Lung (tissue), 11 donors: ENCODE measurements at regions not wholly inside any gene's neighbourhood (a gene's known extent, or its start where the extent isn't known, plus 50 kb on each side); places are given as distances from the start of the nearest gene placed in this dataset.

Experiments
- ATAC-seq: fragments of 200-7000 bp; cut with Tn5 transposase; one replicate; pipeline ENCODE4 v1.9.1; 2020; ENCODE audit warnings: moderate number of reproducible peaks; ENCODE audit not compliant: insufficient read depth, low FRiP score
- DNase-seq, 3 donors: peaks; one replicate each; pipeline ENCODE4 v3.0.0-alpha.2; 2013 to 2017
- H3K27ac ChIP-seq, 2 donors: one replicate each; pipeline ENCODE4 v1.5.1; 2013; ENCODE audit warnings: mild to moderate bottlenecking in 2 of 2, moderate library complexity in 2 of 2, control low read depth in 1 of 2, inconsistent platforms in 1 of 2, low read depth in 1 of 2, low read length in 1 of 2
- H3K27me3 ChIP-seq, 3 donors: one replicate each; pipeline ENCODE4 v1.5.1; 2013; ENCODE audit warnings: low read length in 2 of 3; ENCODE audit not compliant: control insufficient read depth in 3 of 3, insufficient read depth in 3 of 3
- H3K36me3 ChIP-seq, 4 donors: one replicate each; pipeline ENCODE4 v1.5.1; 2013; ENCODE audit warnings: low read length in 4 of 4, mild to moderate bottlenecking in 1 of 4, moderate library complexity in 1 of 4; ENCODE audit not compliant: control insufficient read depth in 4 of 4, insufficient read depth in 4 of 4
- H3K4me1 ChIP-seq, 5 donors: one replicate each; pipeline ENCODE4 v1.5.1; 2013; ENCODE audit warnings: low read length in 5 of 5, mild to moderate bottlenecking in 2 of 5, moderate library complexity in 1 of 5; ENCODE audit not compliant: control insufficient read depth in 5 of 5, insufficient read depth in 5 of 5
- H3K4me3 ChIP-seq: one replicate; pipeline ENCODE4 v1.5.1; 2013; ENCODE audit warnings: mild to moderate bottlenecking, control low read depth, moderate library complexity
- H3K9ac ChIP-seq, 2 donors: one replicate each; pipeline ENCODE4 v1.5.1; 2013; ENCODE audit warnings: low read length in 2 of 2, control low read depth in 1 of 2; ENCODE audit not compliant: insufficient read depth in 1 of 2
- H3K9me3 ChIP-seq, 4 donors: one replicate each; pipeline ENCODE4 v1.5.1; 2013; ENCODE audit warnings: low read length in 3 of 4, mild to moderate bottlenecking in 1 of 4, moderate library complexity in 1 of 4; ENCODE audit not compliant: control insufficient read depth in 4 of 4, insufficient read depth in 3 of 4
- CTCF ChIP-seq: IDR thresholded peaks from 2 replicates; pipeline ENCODE4 v1.5.1; 2012; ENCODE audit warnings: mild to moderate bottlenecking; ENCODE audit errors: control extremely low read depth, extremely low read depth
- WGBS, 2 donors: extraction: QIAGEN DNeasy Blood & Tissue Kit; methylation state at CpG; one replicate each; pipeline ENCODE4 v1.1.7; 2013; 5-methylcytosine and 5-hydroxymethylcytosine counted together
- donor health status: control.
- donor health status: control.
- donor health status: Bipolar disorder and iron deficiency.
- donor health status: healthy.
- donor health status: DM: yes; HTN: yes; CAD: no.

- ATAC-seq = no peak
- no peak for TF ChIP-seq CTCF
- no peaks in the 10 kb centered on the region for H3K9me3 ChIP-seq
- 94 to 96% methylated on average over 10 of the region's 10 CpGs for WGBS, 2 donors
- H3K4me1 ChIP-seq = no peaks in the 10 kb centered on the region
- no peak overlapping the region for H3K4me3 ChIP-seq
- DNase-seq = no peak
- no peaks in the 10 kb centered on the region for H3K36me3 ChIP-seq
- H3K9ac ChIP-seq = no peak overlapping the region
- no peaks in the 10 kb centered on the region for H3K27me3 ChIP-seq
- H3K27ac ChIP-seq = no peak overlapping the region
Measured at GRCh38 chr5:56383761-56384160, 150.6 kb upstream of the ANKRD55 start.

- no peak overlapping the region for H3K4me3 ChIP-seq
- DNase-seq = no peak
- H3K27ac ChIP-seq = no peak overlapping the region
- H3K27me3 ChIP-seq = no peaks in the 10 kb centered on the region
- no peak for TF ChIP-seq CTCF
- no peaks in the 10 kb centered on the region for H3K9me3 ChIP-seq
- no peaks in the 10 kb centered on the region for H3K4me1 ChIP-seq
- ATAC-seq = no peak
- WGBS, 2 donors = 91 to 100% methylated on average over 1 of the region's 1 CpG
- H3K9ac ChIP-seq = no peak overlapping the region
- no peaks in the 10 kb centered on the region for H3K36me3 ChIP-seq
Measured at GRCh38 chr5:56382896-56383295, 149.8 kb upstream of the ANKRD55 start.

- DNase-seq (no peak), ATAC-seq (no peak)
- TF ChIP-seq CTCF = no peak
- Histone ChIP-seq H3K9ac (no peak overlapping the region), H3K27ac (no peak overlapping the region), H3K27me3 (no peaks in the 10 kb centered on the region), H3K4me3 (no peak overlapping the region), H3K9me3 (peaks cover 0 to 8% (median 3%) of the 10 kb centered on the region in 4 donors), H3K36me3 (no peaks in the 10 kb centered on the region), H3K4me1 (no peaks in the 10 kb centered on the region)
Measured at GRCh38 chr5:56377573-56377972, 144.4 kb upstream of the ANKRD55 start.

- peaks cover 0 to 8% (median 3%) of the 10 kb centered on the region in 4 donors for H3K9me3 ChIP-seq
- no peak overlapping the region for H3K27ac ChIP-seq
- H3K4me1 ChIP-seq = no peaks in the 10 kb centered on the region
- 95 to 98% methylated on average over 2 of the region's 2 CpGs for WGBS, 2 donors
- H3K9ac ChIP-seq = no peak overlapping the region
- no peak for TF ChIP-seq CTCF
- no peak overlapping the region for H3K4me3 ChIP-seq
- no peak for ATAC-seq
- H3K36me3 ChIP-seq = no peaks in the 10 kb centered on the region
- no peak for DNase-seq
- no peaks in the 10 kb centered on the region for H3K27me3 ChIP-seq
Measured at GRCh38 chr5:56376128-56376527, 143.0 kb upstream of the ANKRD55 start.
